HepG2 (cell line): ENCODE measurements at regions not wholly inside any gene's neighbourhood (a gene's known extent, or its start where the extent isn't known, plus 50 kb on each side); places are given as distances from the start of the nearest gene placed in this dataset.

ENCODE experiments used
- CBX5 ChIP-seq: sonication (generic); formaldehyde crosslinking; IDR thresholded peaks from 2 replicates; pipeline ENCODE4 v1.4.0; 2020; ENCODE audit warnings: missing genetic modification reagents, borderline replicate concordance
- CTCF ChIP-seq: sonication (generic); formaldehyde crosslinking; IDR thresholded peaks from 2 replicates; pipeline ENCODE4 v1.5.0; 2020; ENCODE audit warnings: mild to moderate bottlenecking, missing genetic modification reagents, moderate library complexity
- GPBP1L1 ChIP-seq: sonication (generic); formaldehyde crosslinking; IDR thresholded peaks from 2 replicates; pipeline ENCODE4 v1.5.0; 2020; ENCODE audit warnings: mild to moderate bottlenecking, missing genetic modification reagents
- HNRNPL ChIP-seq: fragments of 200-400 bp; formaldehyde crosslinking; IDR thresholded peaks from 2 replicates; pipeline ENCODE4 v1.6.1; 2017; ENCODE audit warnings: mild to moderate bottlenecking, low read depth, low read length
- MED13 ChIP-seq: sonication (generic); formaldehyde crosslinking; IDR thresholded peaks from 2 replicates; pipeline ENCODE4 v1.5.0; 2020; ENCODE audit warnings: missing genetic modification reagents
- NR1H2 ChIP-seq: sonication (generic); formaldehyde crosslinking; IDR thresholded peaks from 2 replicates; pipeline ENCODE4 v1.8.1; 2022; ENCODE audit warnings: low read depth, missing genetic modification reagents, borderline replicate concordance
- PCBP1 ChIP-seq: fragments of 200-400 bp; formaldehyde crosslinking; IDR thresholded peaks from 2 replicates; pipeline ENCODE4 v1.6.1; 2017; ENCODE audit warnings: mild to moderate bottlenecking, low read depth, low read length, borderline replicate concordance
- POLR2A ChIP-seq, 2 experiments: IDR thresholded peaks; 2 replicates each; pipeline ENCODE4 v1.6.1; 2011; ENCODE audit warnings: low read depth in 2 of 2, low read length in 2 of 2, mild to moderate bottlenecking in 1 of 2, moderate library complexity in 1 of 2; ENCODE audit not compliant: insufficient read depth in 1 of 2
- RAD21 ChIP-seq: fragments of 450-650 bp; formaldehyde crosslinking; IDR thresholded peaks from 2 replicates; pipeline ENCODE4 v1.5.0; 2020; ENCODE audit warnings: mild to moderate bottlenecking
- SAFB2 ChIP-seq: sonication (generic); formaldehyde crosslinking; IDR thresholded peaks from 2 replicates; pipeline ENCODE4 v1.5.1; 2020; ENCODE audit warnings: missing genetic modification reagents, low read depth, mild to moderate bottlenecking, borderline replicate concordance
- SIN3B ChIP-seq: fragments of 150-350 bp; IDR thresholded peaks from 2 replicates; pipeline ENCODE4 v1.6.1; 2014; ENCODE audit warnings: low read length
- TCF7 ChIP-seq: sonication (generic); IDR thresholded peaks from 2 replicates; pipeline ENCODE4 v1.6.1; 2016; ENCODE audit warnings: antibody characterized with exemption, low read depth
- ZBTB1 ChIP-seq: sonication (generic); formaldehyde crosslinking; IDR thresholded peaks from 2 replicates; pipeline ENCODE4 v1.4.0; 2020; ENCODE audit warnings: missing genetic modification reagents, borderline replicate concordance
- ZNF317 ChIP-seq: sonication (generic); formaldehyde crosslinking; IDR thresholded peaks from 2 replicates; pipeline ENCODE4 v1.5.0; 2020; ENCODE audit warnings: mild to moderate bottlenecking, missing genetic modification reagents

- TF ChIP-seq CTCF (CRISPR knock-in tag) (no peak), RAD21 (CRISPR knock-in tag) (no peak), PCBP1 (no peak), ZBTB1 (no peak), MED13 (CRISPR knock-in tag) (no peak), POLR2A (IDR thresholded peaks at IDR 0.05; ENCODE audit: insufficient read depth in 1 of 2, low read depth in 2 of 2, low read length in 2 of 2) (no peak), HNRNPL (no peak), TCF7 (no peak), GPBP1L1 (no peak), NR1H2 (CRISPR knock-in tag) (no peak), ZNF317 (CRISPR knock-in tag) (no peak), CBX5 (CRISPR knock-in tag) (no peak), SIN3B (no peak), SAFB2 (no peak)
These were observed 86.5 kb upstream of the INSIG1 start for GRCh38 chr7:155211173-155211572.
